Epithelial cell of esophagus (primary cell): ENCODE measurements at regions not wholly inside any gene's neighbourhood (a gene's known extent, or its start where the extent isn't known, plus 50 kb on each side); places are given as distances from the start of the nearest gene placed in this dataset.
A peak's percentile ranks its signal among the peaks of the same experiment; 100 is the strongest.

Experiments
- DNase-seq: peaks from one replicate; pipeline ENCODE4 v3.0.0; 2010; ENCODE audit warnings: low read depth
- H3K4me3 ChIP-seq: 2 replicates; pipeline ENCODE4 v1.5.1; 2011; ENCODE audit warnings: mild to moderate bottlenecking, low read length, control low read depth
- CTCF ChIP-seq: IDR thresholded peaks from 2 replicates; pipeline ENCODE4 v1.5.1; 2011; ENCODE audit warnings: low read depth, mild to moderate bottlenecking, low read length, control low read depth, inconsistent platforms; ENCODE audit not compliant: insufficient read depth; ENCODE audit errors: missing control alignments

GRCh38 chr11:100581318-100581717 is 105.8 kb upstream of the ARHGAP42 start:
- no peak overlapping the region for H3K4me3 ChIP-seq
- no peak for TF ChIP-seq CTCF
- peak; percentile 31 for DNase-seq

- peak; percentile 50 for DNase-seq
- no peak for TF ChIP-seq CTCF
- no peak overlapping the region for H3K4me3 ChIP-seq
Observed at GRCh38 chr11:100584201-100584985, 102.7 kb upstream of the ARHGAP42 start.

- TF ChIP-seq CTCF, result no peak
- no peak overlapping the region for H3K4me3 ChIP-seq
- DNase-seq, result no peak
Observed at GRCh38 chr11:100585728-100586127, 101.4 kb upstream of the ARHGAP42 start.

- no peak for DNase-seq
- no peak for TF ChIP-seq CTCF
- H3K4me3 ChIP-seq, result no peak overlapping the region
Observed at GRCh38 chr11:100586361-100587101, 100.6 kb upstream of the ARHGAP42 start.

- no peak for TF ChIP-seq CTCF
- H3K4me3 ChIP-seq, result no peak overlapping the region
- no peak for DNase-seq
Observed at GRCh38 chr11:100592619-100593260, 94.3 kb upstream of the ARHGAP42 start.

- H3K4me3 ChIP-seq, result no peak overlapping the region
- no peak for DNase-seq
- no peak for TF ChIP-seq CTCF
Observed at GRCh38 chr11:100593291-100593690, 93.8 kb upstream of the ARHGAP42 start.
